GM13976 (cell line): ENCODE measurements at regions not wholly inside any gene's neighbourhood (a gene's known extent, or its start where the extent isn't known, plus 50 kb on each side); places are given as distances from the start of the nearest gene placed in this dataset.

Experiments used
- DNase-seq: peaks from one replicate; pipeline ENCODE4 v3.0.0; 2012; ENCODE audit warnings: low spot score
- CTCF ChIP-seq: IDR thresholded peaks from 2 replicates; pipeline ENCODE4 v1.5.1; 2012; ENCODE audit warnings: borderline replicate concordance, mild to moderate bottlenecking; ENCODE audit not compliant: insufficient read depth; ENCODE audit errors: extremely low read depth, missing control alignments, control extremely low read depth
- in situ Hi-C: fragments of 300-500 bp; cut with MboI; formaldehyde crosslinking; loops from one replicate; pipeline ENCODE4 v1.12.0; 2022; ENCODE audit warnings: low sequenced_read_pairs, mixed read lengths, inconsistent platforms; ENCODE audit not compliant: unreplicated experiment

- in situ Hi-C loops, result no loop called here
- no peak for DNase-seq
- no peak for TF ChIP-seq CTCF
Measured at GRCh38 chrX:69278031-69278687, 112.9 kb upstream of the PJA1 start.

GRCh38 chrX:69277369-69277990, 112.2 kb upstream of the PJA1 start:
- in situ Hi-C loops, result no loop called here
- no peak for TF ChIP-seq CTCF
- no peak for DNase-seq

- in situ Hi-C loops, result no loop called here
- no peak for TF ChIP-seq CTCF
- no peak for DNase-seq
Measured at GRCh38 chrX:69268611-69269010, 103.4 kb upstream of the PJA1 start.

GRCh38 chrX:69264158-69264581, 98.9 kb upstream of the PJA1 start:
- in situ Hi-C loops, result no loop called here
- no peak for TF ChIP-seq CTCF
- no peak for DNase-seq

GRCh38 chrX:69263251-69263820, 98.1 kb upstream of the PJA1 start:
- in situ Hi-C loops, result no loop called here
- TF ChIP-seq CTCF, result no peak
- no peak for DNase-seq

GRCh38 chrX:69262036-69262936, 97.0 kb upstream of the PJA1 start:
- in situ Hi-C loops, result no loop called here
- DNase-seq, result no peak
- TF ChIP-seq CTCF, result no peak
